H1 (cell line): ENCODE measurements at regions not wholly inside any gene's neighbourhood (a gene's known extent, or its start where the extent isn't known, plus 50 kb on each side); places are given as distances from the start of the nearest gene placed in this dataset.

Experiments used
- JUND ChIP-seq: IDR thresholded peaks from 2 replicates; pipeline ENCODE4 v1.6.1; 2011; ENCODE audit warnings: mild to moderate bottlenecking, improper control_type of control experiment, low read length
- RXRA ChIP-seq: IDR thresholded peaks from 2 replicates; pipeline ENCODE4 v1.6.1; 2011; ENCODE audit warnings: low read depth, mild to moderate bottlenecking, low read length, moderate library complexity; ENCODE audit not compliant: insufficient read depth

GRCh38 chr13:38440666-38441065 lies 91.0 kb downstream of the UFM1 start (continued):
- TF ChIP-seq JUND (no peak), RXRA (no peak)
